Ovary (tissue), 7 donors: ENCODE measurements at regions not wholly inside any gene's neighbourhood (a gene's known extent, or its start where the extent isn't known, plus 50 kb on each side); places are given as distances from the start of the nearest gene placed in this dataset.

Experiments
- DNase-seq, 5 donors: peaks; one replicate each; pipeline ENCODE4 v3.0.0-alpha.2; 2019 to 2020
- H3K27ac ChIP-seq, 2 donors: fragments of 200-600 bp; one replicate each; pipeline versions ENCODE4 v1.5.1 to v1.8.0; 2019 to 2022
- H3K27me3 ChIP-seq: fragments of 200-600 bp; one replicate; pipeline ENCODE4 v1.8.0; 2022
- H3K36me3 ChIP-seq: fragments of 200-600 bp; sonication (generic); one replicate; pipeline ENCODE4 v1.5.1; 2019
- H3K4me1 ChIP-seq: one replicate; pipeline ENCODE4 v1.8.1; 2013; ENCODE audit warnings: mild to moderate bottlenecking, moderate library complexity; ENCODE audit not compliant: insufficient read depth
- H3K4me3 ChIP-seq: fragments of 200-600 bp; sonication (generic); one replicate; pipeline ENCODE4 v1.5.1; 2017
- H3K9me3 ChIP-seq, 2 donors: fragments of 200-600 bp in 1 of 2; sonication (generic) in 1 of 2; one replicate each; pipeline versions ENCODE4 v1.5.1 to v1.8.1; 2013 to 2019; ENCODE audit warnings: mild to moderate bottlenecking in 1 of 2, moderate library complexity in 1 of 2
- CTCF ChIP-seq, 3 donors: fragments of 450-650 bp in 2 of 3; fragments of 200-600 bp in 1 of 3; IDR thresholded peaks; one replicate each; pipeline versions ENCODE4 v1.5.1 to v1.8.0; 2016 to 2022; ENCODE audit warnings: antibody characterized with exemption in 3 of 3, mild to moderate bottlenecking in 1 of 3
- EP300 ChIP-seq: sonication (generic); formaldehyde crosslinking; IDR thresholded peaks from one replicate; pipeline ENCODE4 v1.6.1; 2017; ENCODE audit warnings: antibody characterized with exemption
- POLR2A ChIP-seq: fragments of 450-650 bp; IDR thresholded peaks from one replicate; pipeline ENCODE4 v1.6.1; 2017; ENCODE audit warnings: antibody characterized with exemption, mild to moderate bottlenecking, moderate library complexity
- WGBS, 3 donors: extraction: QIAGEN DNeasy Blood & Tissue Kit in 1 of 3; methylation state at CpG; one replicate each; pipeline versions ENCODE4 v1.1.5 to v1.1.7; 2013 to 2017; 5-methylcytosine and 5-hydroxymethylcytosine counted together
- intact Hi-C, 4 donors: fragments of 100-400 bp; cut with DNase I; formaldehyde crosslinking; loops; one replicate each; pipeline versions ENCODE4 v1.11.0 to v1.15.1; 2022 to 2023
- donor health status: DM: no; HTN: no; CAD: no; lungs with moderate emphysema.
- donor health status: DM: no; HTN: no; CAD: no.
- donor health status: Bipolar disorder and iron deficiency.
- donor health status: DM: no; HTN: no; CAD: no.
- donor health status: DM: yes; HTN: yes; CAD: no.

- TF ChIP-seq EP300 (no peak), CTCF (IDR thresholded peaks at IDR 0.05) (no peak), POLR2A (no peak)
- Histone ChIP-seq H3K27ac (no peak overlapping the region), H3K9me3 (no peaks in the 10 kb centered on the region), H3K36me3 (no peaks in the 10 kb centered on the region), H3K4me3 (no peak overlapping the region), H3K4me1 (no peaks in the 10 kb centered on the region), H3K27me3 (no peaks in the 10 kb centered on the region)
- 53 to 63% (median 59%) methylated on average over 4 of the region's 4 CpGs for WGBS, 3 donors
- intact Hi-C loops = no loop called here
- no peak for DNase-seq
Measured at GRCh38 chr11:119974467-119974866, 163.4 kb downstream of the TRIM29 start.

GRCh38 chr11:119974051-119974450 lies 163.9 kb downstream of the TRIM29 start:
- Histone ChIP-seq H3K27ac (no peak overlapping the region), H3K4me3 (no peak overlapping the region), H3K4me1 (no peaks in the 10 kb centered on the region), H3K36me3 (no peaks in the 10 kb centered on the region), H3K9me3 (no peaks in the 10 kb centered on the region), H3K27me3 (no peaks in the 10 kb centered on the region)
- intact Hi-C loops = no loop called here
- TF ChIP-seq EP300 = no peak
- TF ChIP-seq CTCF (IDR thresholded peaks at IDR 0.05) = no peak
- TF ChIP-seq POLR2A = no peak
- 57 to 74% (median 59%) methylated on average over 4 of the region's 4 CpGs for WGBS, 3 donors
- no peak for DNase-seq

GRCh38 chr11:119972281-119972680 lies 165.6 kb downstream of the TRIM29 start:
- TF ChIP-seq POLR2A = no peak
- no peak for TF ChIP-seq EP300
- TF ChIP-seq CTCF (IDR thresholded peaks at IDR 0.05) = no peak
- H3K36me3 ChIP-seq = no peaks in the 10 kb centered on the region
- DNase-seq = no peak
- no peak overlapping the region for H3K27ac ChIP-seq
- WGBS, 3 donors = 86 to 95% (median 95%) methylated on average over 2 of the region's 2 CpGs
- no peaks in the 10 kb centered on the region for H3K4me1 ChIP-seq
- intact Hi-C loops = no loop called here
- no peaks in the 10 kb centered on the region for H3K9me3 ChIP-seq
- no peak overlapping the region for H3K4me3 ChIP-seq
- H3K27me3 ChIP-seq = no peaks in the 10 kb centered on the region

- WGBS, 3 donors = 69 to 76% (median 75%) methylated on average over 15 of the region's 15 CpGs
- Histone ChIP-seq H3K36me3 (no peaks in the 10 kb centered on the region), H3K4me1 (no peaks in the 10 kb centered on the region), H3K27me3 (no peaks in the 10 kb centered on the region), H3K4me3 (no peak overlapping the region), H3K27ac (no peak overlapping the region), H3K9me3 (no peaks in the 10 kb centered on the region)
- DNase-seq = no peak
- no peak for TF ChIP-seq POLR2A
- no peak for TF ChIP-seq CTCF (IDR thresholded peaks at IDR 0.05)
- TF ChIP-seq EP300 = no peak
- intact Hi-C loops = no loop called here
Measured at GRCh38 chr11:119970555-119971304, 167.2 kb downstream of the TRIM29 start.
